H1 (cell line): ENCODE measurements at regions not wholly inside any gene's neighbourhood (a gene's known extent, or its start where the extent isn't known, plus 50 kb on each side); places are given as distances from the start of the nearest gene placed in this dataset.
A peak's percentile ranks its signal among the peaks of the same experiment; 100 is the strongest.

Experiments
- CTCF ChIA-PET: fragments of 300-600 bp; sonication (Branson Sonifier 250); formaldehyde crosslinking; loops from one replicate; lab custom pipeline; 2021; ENCODE audit not compliant: partially characterized antibody; lab: Charles Lee
- POLR2A ChIA-PET: fragments of 300-600 bp; sonication (Branson Sonifier 250); formaldehyde crosslinking; loops from one replicate; lab custom pipeline; 2021; ENCODE audit warnings: inconsistent platforms; ENCODE audit not compliant: partially characterized antibody; lab: Charles Lee
- DNase-seq, 2 experiments: peaks; one replicate each; pipeline versions ENCODE4 v3.0.0 to v3.0.0-alpha.2; 2010 to 2022; ENCODE audit warnings: low spot score in 2 of 2, low read depth in 1 of 2, mixed read lengths in 1 of 2
- FAIRE-seq: peaks from 2 replicates; lab custom pipeline; 2011; peaks lifted over from hg19 to GRCh38; lab: Jason Lieb, UNC
- H2AFZ ChIP-seq: 2 replicates; pipeline ENCODE4 v1.8.1; 2012; ENCODE audit warnings: low read length, inconsistent platforms
- H2AK5ac ChIP-seq: 2 replicates; pipeline ENCODE4 v1.6.1; 2013; ENCODE audit warnings: low read depth, low read length
- H2BK120ac ChIP-seq: replicated peaks from 2 replicates; pipeline ENCODE3; 2013; ENCODE audit warnings: low read depth, low read length, inconsistent platforms
- H2BK12ac ChIP-seq: 2 replicates; pipeline ENCODE4 v1.6.1; 2013; ENCODE audit warnings: low read depth, low read length
- H2BK15ac ChIP-seq: 2 replicates; pipeline ENCODE4 v1.6.1; 2013; ENCODE audit warnings: low read length
- H2BK20ac ChIP-seq: 2 replicates; pipeline ENCODE4 v1.6.1; 2013; ENCODE audit warnings: low read length
- H2BK5ac ChIP-seq: 2 replicates; pipeline ENCODE4 v1.6.1; 2013; ENCODE audit warnings: low read depth, low read length
- H3K14ac ChIP-seq: 2 replicates; pipeline ENCODE4 v1.6.1; 2013; ENCODE audit warnings: inconsistent platforms; ENCODE audit not compliant: insufficient read length
- H3K18ac ChIP-seq: 2 replicates; pipeline ENCODE4 v1.6.1; 2013; ENCODE audit warnings: low read length; ENCODE audit errors: extremely low read depth
- H3K23ac ChIP-seq: 2 replicates; pipeline ENCODE4 v1.6.1; 2013; ENCODE audit warnings: inconsistent platforms; ENCODE audit not compliant: insufficient read length
- H3K23me2 ChIP-seq: 2 replicates; pipeline ENCODE4 v1.6.1; 2013; ENCODE audit warnings: low read depth, low read length
- H3K27ac ChIP-seq: 2 replicates; pipeline ENCODE4 v1.6.1; 2011; ENCODE audit warnings: low read depth, low read length, inconsistent platforms
- H3K27me3 ChIP-seq, 4 experiments: replicated peaks in 1 of 4; 1 replicate in 1 of 4; 2 replicates in 3 of 4; pipeline versions ENCODE4 v1.6.1 to v1.8.1; 2011 to 2013; ENCODE audit warnings: low read length in 3 of 4, mild to moderate bottlenecking in 3 of 4, inconsistent platforms in 2 of 4, mixed read lengths in 2 of 4, moderate library complexity in 1 of 4; ENCODE audit not compliant: control insufficient read depth in 3 of 4, insufficient read depth in 3 of 4; ENCODE audit errors: extremely low read depth in 1 of 4
- H3K36me3 ChIP-seq, 4 experiments: 2 replicates each; pipeline versions ENCODE4 v1.6.1 to v1.8.1; 2011 to 2013; ENCODE audit warnings: mild to moderate bottlenecking in 4 of 4, low read length in 3 of 4, moderate library complexity in 2 of 4, control low read depth in 1 of 4, inconsistent platforms in 1 of 4; ENCODE audit not compliant: insufficient read depth in 4 of 4, control insufficient read depth in 2 of 4
- H3K4ac ChIP-seq: replicated peaks from 2 replicates; pipeline ENCODE3; 2013; ENCODE audit warnings: low read length, low read depth, mixed read lengths, inconsistent platforms; ENCODE audit not compliant: insufficient read length
- H3K4me1 ChIP-seq, 4 experiments: replicated peaks in 1 of 4; 1 replicate in 1 of 4; 2 replicates in 3 of 4; pipeline versions ENCODE4 v1.6.1 to v1.8.1; 2011 to 2013; ENCODE audit warnings: low read length in 3 of 4, inconsistent platforms in 2 of 4, mixed read lengths in 1 of 4; ENCODE audit not compliant: insufficient read depth in 4 of 4, control insufficient read depth in 3 of 4
- H3K4me2 ChIP-seq, 2 experiments: 2 replicates each; pipeline versions ENCODE4 v1.6.1 to v1.8.1; 2011 to 2013; ENCODE audit warnings: low read depth in 2 of 2, low read length in 2 of 2, control low read depth in 1 of 2, inconsistent platforms in 1 of 2, mild to moderate bottlenecking in 1 of 2; ENCODE audit not compliant: insufficient read depth in 1 of 2
- H3K4me3 ChIP-seq, 4 experiments: fragments of 200-600, 300-600 bp in 1 of 4; sonication (generic), shearing (Covaris generic), sonication (Bioruptor Twin) in 1 of 4; 2 replicates each; pipeline versions ENCODE4 v1.5.1 to v1.8.1; 2011 to 2016; ENCODE audit warnings: low read length in 4 of 4, low read depth in 3 of 4, control low read depth in 2 of 4, inconsistent platforms in 2 of 4, mild to moderate bottlenecking in 2 of 4, mixed read lengths in 1 of 4, moderate library complexity in 1 of 4; ENCODE audit not compliant: insufficient read depth in 2 of 4; ENCODE audit errors: extremely low read depth in 1 of 4
- H3K56ac ChIP-seq: replicated peaks from 2 replicates; pipeline ENCODE3; 2013; ENCODE audit warnings: low read depth, mild to moderate bottlenecking, mixed read lengths, low read length, inconsistent platforms; ENCODE audit not compliant: insufficient read length
- H3K79me1 ChIP-seq: 2 replicates; pipeline ENCODE4 v1.6.1; 2013; ENCODE audit warnings: low read depth, low read length, control low read depth
- H3K79me2 ChIP-seq, 2 experiments: 2 replicates each; pipeline versions ENCODE4 v1.6.1 to v1.8.1; 2012 to 2013; ENCODE audit warnings: low read length in 2 of 2, mild to moderate bottlenecking in 2 of 2, inconsistent platforms in 1 of 2; ENCODE audit not compliant: insufficient read depth in 2 of 2, control insufficient read depth in 1 of 2
- H3K9ac ChIP-seq, 4 experiments: replicated peaks in 1 of 4; 1 replicate in 1 of 4; 2 replicates in 3 of 4; pipeline versions ENCODE4 v1.6.1 to v1.8.1; 2011 to 2013; ENCODE audit warnings: low read depth in 3 of 4, low read length in 3 of 4, control low read depth in 2 of 4, mild to moderate bottlenecking in 2 of 4, moderate library complexity in 2 of 4, inconsistent platforms in 1 of 4; ENCODE audit errors: extremely low read depth in 1 of 4
- H3K9me3 ChIP-seq, 2 experiments: 2 replicates each; pipeline versions ENCODE4 v1.6.1 to v1.8.1; 2012 to 2013; ENCODE audit warnings: mild to moderate bottlenecking in 2 of 2, moderate library complexity in 2 of 2, control low read depth in 1 of 2, inconsistent platforms in 1 of 2, low read depth in 1 of 2, low read length in 1 of 2, mixed read lengths in 1 of 2; ENCODE audit not compliant: insufficient read depth in 2 of 2
- H4K20me1 ChIP-seq, 2 experiments: replicated peaks in 1 of 2; 2 replicates each; pipeline versions ENCODE3 to v1.8.1; 2011 to 2013; ENCODE audit warnings: inconsistent platforms in 2 of 2, low read length in 2 of 2, mild to moderate bottlenecking in 1 of 2; ENCODE audit not compliant: insufficient read depth in 2 of 2, control insufficient read depth in 1 of 2
- H4K5ac ChIP-seq: 2 replicates; pipeline ENCODE4 v1.6.1; 2013; ENCODE audit warnings: low read length, low read depth, mixed read lengths, inconsistent platforms; ENCODE audit not compliant: insufficient read length
- H4K8ac ChIP-seq: 2 replicates; pipeline ENCODE4 v1.8.0; 2013; ENCODE audit warnings: mild to moderate bottlenecking, moderate library complexity, low read length, inconsistent platforms; ENCODE audit not compliant: insufficient read depth; ENCODE audit errors: extremely low read depth
- H4K91ac ChIP-seq: replicated peaks from 2 replicates; pipeline ENCODE3; 2013; ENCODE audit warnings: low read length, mixed read lengths, inconsistent platforms; ENCODE audit not compliant: insufficient read length
- ASH2L ChIP-seq: fragments of 200-600, 300-600 bp; sonication (generic); IDR thresholded peaks from one replicate; pipeline ENCODE4 v1.7.1; 2017; ENCODE audit warnings: low read length
- BRCA1 ChIP-seq: IDR thresholded peaks from 2 replicates; pipeline ENCODE4 v1.6.1; 2012; ENCODE audit warnings: low read depth, low read length, improper control_type of control experiment
- FOSL1 ChIP-seq: IDR thresholded peaks from 2 replicates; pipeline ENCODE4 v1.6.1; 2011; ENCODE audit warnings: mild to moderate bottlenecking, low read depth, low read length, moderate library complexity; ENCODE audit not compliant: insufficient read depth
- POLR2AphosphoS5 ChIP-seq: IDR thresholded peaks from 2 replicates; pipeline ENCODE4 v1.6.1; 2011; ENCODE audit warnings: low read depth, low read length
- SIX5 ChIP-seq: IDR thresholded peaks from 2 replicates; pipeline ENCODE4 v1.6.1; 2011; ENCODE audit warnings: mild to moderate bottlenecking, low read depth, low read length
- TAF7 ChIP-seq: optimal IDR thresholded peaks from 2 replicates; pipeline ENCODE3; 2011; ENCODE audit warnings: low read depth, mild to moderate bottlenecking, inconsistent platforms, low read length, moderate library complexity, borderline replicate concordance
- WGBS, 2 experiments: shearing (Covaris generic) in 1 of 2; methylation state at CpG; one replicate each; pipeline versions ENCODE4 v1.1.6 to v1.1.7; 2013 to 2015; ENCODE audit warnings: low lambda C conversion rate in 2 of 2, mixed read lengths in 2 of 2, inconsistent platforms in 1 of 2, low coverage in 1 of 2, missing lambda C conversion rate in 1 of 2; ENCODE audit not compliant: insufficient replicate concordance in 2 of 2, insufficient coverage in 1 of 2, insufficient read length in 1 of 2; ENCODE audit errors: extremely low coverage in 1 of 2, missing lambda C conversion rate in 1 of 2; 5-methylcytosine and 5-hydroxymethylcytosine counted together
- TF ChIP-seq, protein P1 (sequence below), 3 experiments: IDR thresholded peaks; 1 replicate in 2 of 3; 2 replicates in 1 of 3; pipeline versions ENCODE4 v1.5.1 to v1.6.1; 2011; ENCODE audit warnings: low read length in 3 of 3, mild to moderate bottlenecking in 3 of 3, inconsistent platforms in 2 of 3, low read depth in 1 of 3, moderate library complexity in 1 of 3; ENCODE audit not compliant: insufficient read depth in 1 of 3; ENCODE audit errors: control extremely low read depth in 1 of 3

DNA sequence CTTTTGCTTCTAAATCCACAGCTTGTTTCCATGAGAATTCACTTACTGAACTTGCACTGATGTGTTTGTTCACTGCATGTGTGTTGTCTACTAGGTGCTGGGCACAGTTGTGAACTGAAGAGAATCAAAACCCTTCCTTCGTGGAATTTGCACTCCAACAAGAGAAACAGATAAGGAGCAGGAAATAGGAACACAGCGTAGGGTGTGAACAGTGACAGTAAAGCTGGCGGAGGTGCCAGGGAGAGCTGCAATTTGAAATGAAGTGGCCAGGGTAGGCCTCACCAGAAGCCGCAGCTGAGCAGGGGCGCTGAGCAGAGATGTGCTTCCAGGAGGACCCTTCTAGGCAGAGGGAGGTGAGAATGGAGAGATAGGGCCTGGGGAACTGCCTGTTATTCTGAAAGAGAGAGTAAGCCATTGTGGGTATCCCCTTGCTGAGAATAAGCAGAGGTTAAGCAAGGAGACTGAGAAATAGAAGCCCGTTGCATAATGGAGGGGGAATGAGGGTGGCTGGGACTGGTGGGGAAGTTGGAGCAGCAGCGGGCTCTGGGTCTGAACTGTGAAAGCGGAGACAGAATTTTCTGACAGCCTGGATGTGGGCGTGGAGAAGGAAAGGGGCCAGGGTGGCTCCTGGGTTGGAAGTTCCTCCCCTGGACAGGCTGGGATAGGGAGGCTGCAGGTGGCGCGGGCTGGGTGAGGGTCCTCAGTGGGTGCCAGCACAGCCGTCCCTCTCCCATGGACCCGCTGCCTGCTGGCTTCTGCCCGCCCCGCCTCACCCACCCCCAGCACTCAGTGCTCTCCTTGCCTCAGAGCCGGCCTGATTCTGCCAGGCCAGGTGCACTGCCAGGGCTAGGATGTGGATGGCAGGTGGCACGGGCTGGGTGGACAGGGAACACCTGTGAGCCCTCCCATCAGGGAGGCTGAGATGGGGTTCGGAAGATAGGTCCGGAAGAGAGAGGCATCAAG lies 114.7 kb upstream of the AFDN start:
- DNase-seq: no peak
- no peak overlapping the region for H3K4me3 ChIP-seq
- 94% methylated on average over 10 of the region's 19 CpGs; no CpG with 5 or more reads in 1 of the 2 experiments for WGBS, 2 experiments
- TF ChIP-seq BRCA1: no peak
- TF ChIP-seq, protein P1, sequence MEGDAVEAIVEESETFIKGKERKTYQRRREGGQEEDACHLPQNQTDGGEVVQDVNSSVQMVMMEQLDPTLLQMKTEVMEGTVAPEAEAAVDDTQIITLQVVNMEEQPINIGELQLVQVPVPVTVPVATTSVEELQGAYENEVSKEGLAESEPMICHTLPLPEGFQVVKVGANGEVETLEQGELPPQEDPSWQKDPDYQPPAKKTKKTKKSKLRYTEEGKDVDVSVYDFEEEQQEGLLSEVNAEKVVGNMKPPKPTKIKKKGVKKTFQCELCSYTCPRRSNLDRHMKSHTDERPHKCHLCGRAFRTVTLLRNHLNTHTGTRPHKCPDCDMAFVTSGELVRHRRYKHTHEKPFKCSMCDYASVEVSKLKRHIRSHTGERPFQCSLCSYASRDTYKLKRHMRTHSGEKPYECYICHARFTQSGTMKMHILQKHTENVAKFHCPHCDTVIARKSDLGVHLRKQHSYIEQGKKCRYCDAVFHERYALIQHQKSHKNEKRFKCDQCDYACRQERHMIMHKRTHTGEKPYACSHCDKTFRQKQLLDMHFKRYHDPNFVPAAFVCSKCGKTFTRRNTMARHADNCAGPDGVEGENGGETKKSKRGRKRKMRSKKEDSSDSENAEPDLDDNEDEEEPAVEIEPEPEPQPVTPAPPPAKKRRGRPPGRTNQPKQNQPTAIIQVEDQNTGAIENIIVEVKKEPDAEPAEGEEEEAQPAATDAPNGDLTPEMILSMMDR (IDR thresholded peaks at IDR 0.05; ENCODE audit: control extremely low read depth in 1 of 3, insufficient read depth in 1 of 3, low read depth in 1 of 3, low read length in 3 of 3): no peak
- TF ChIP-seq ASH2L: no peak
- TF ChIP-seq TAF7: no peak
- TF ChIP-seq FOSL1: no peak
- no peak for TF ChIP-seq POLR2AphosphoS5
- no peak for TF ChIP-seq SIX5

More for the DNA sequence above, 114.7 kb upstream of the AFDN start:
- no peak overlapping the region for H3K9ac ChIP-seq
- H2BK15ac ChIP-seq: no peak overlapping the region
- CTCF ChIA-PET: interaction anchor here (0.9 kb wide), 1 partner anchor 39 kb away, joined by 3 read pairs; no protein-coding TSS in a partner anchor
- H4K8ac ChIP-seq: no peak overlapping the region
- no peaks in the 10 kb centered on the region; a peak in 1 of 7 replicates for H3K27me3 ChIP-seq
- no peak overlapping the region for H3K14ac ChIP-seq
- H2AFZ ChIP-seq: no peak overlapping the region
- H4K91ac ChIP-seq: no peak overlapping the region
- no peak overlapping the region for H2BK20ac ChIP-seq
- H2BK12ac ChIP-seq: 0 out of 2 replicates have a peak overlapping the region, but pooled peaks have one; percentile 75
- no peak overlapping the region for H3K4ac ChIP-seq
- POLR2A ChIA-PET: no interaction called here
- no peak overlapping the region for H3K4me2 ChIP-seq
- H2AK5ac ChIP-seq: no peak overlapping the region
- no peak overlapping the region for H2BK5ac ChIP-seq
- H3K79me1 ChIP-seq: no peaks in the 10 kb centered on the region
- no peak overlapping the region for H3K56ac ChIP-seq
- no peak overlapping the region for H3K18ac ChIP-seq
- H3K23ac ChIP-seq: no peak overlapping the region
- H4K20me1 ChIP-seq: no peaks in the 10 kb centered on the region
- no peaks in the 10 kb centered on the region for H3K9me3 ChIP-seq
- H4K5ac ChIP-seq: no peak overlapping the region
- no peak overlapping the region for H3K27ac ChIP-seq
- H2BK120ac ChIP-seq: no peak overlapping the region
- no peaks in the 10 kb centered on the region for H3K23me2 ChIP-seq
- no peaks in the 10 kb centered on the region for H3K36me3 ChIP-seq
- peaks cover 0 to 6% (median 2%) of the 10 kb centered on the region in 4 experiments; a peak in 3 of 7 replicates for H3K4me1 ChIP-seq
- no peak for FAIRE-seq
- no peaks in the 10 kb centered on the region for H3K79me2 ChIP-seq
